GM21528 (cell line): ENCODE measurements at regions not wholly inside any gene's neighbourhood (a gene's known extent, or its start where the extent isn't known, plus 50 kb on each side); places are given as distances from the start of the nearest gene placed in this dataset.
"Not testable (repeated sequence)": the region's sequence is repeated elsewhere in the genome, so short reads cannot be mapped to it uniquely, and the experiment has no call there.

ENCODE experiments used
- ATAC-seq: cut with Tn5 transposase; IDR thresholded peaks from one replicate; pipeline ENCODE4 v1.9.1; 2021; ENCODE audit warnings: mild to moderate bottlenecking, moderate library complexity; ENCODE audit not compliant: unreplicated experiment, low FRiP score

DNA sequence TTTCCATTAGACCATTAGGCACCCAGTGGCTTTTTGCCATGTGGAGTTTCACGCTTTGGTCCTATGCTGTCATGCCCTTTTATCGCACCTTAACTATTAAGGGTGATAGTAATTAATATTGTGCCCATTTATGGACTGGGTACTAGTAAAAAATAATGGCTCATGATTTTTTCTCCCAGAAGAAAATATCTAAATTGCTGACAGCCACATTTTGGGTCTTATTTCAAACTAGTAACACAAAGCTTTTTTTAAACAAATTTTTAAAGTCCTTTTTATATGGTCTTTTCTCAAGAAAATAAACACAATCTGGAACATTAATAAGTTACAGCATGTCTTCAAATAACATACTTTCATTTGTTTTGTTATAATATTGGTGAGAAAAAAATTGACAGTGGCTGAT is 179.7 kb downstream of the ANKRD7 start:
- ATAC-seq: no peak

- ATAC-seq: no peak
Measured at GRCh38 chr7:118418433-118418832, 193.9 kb downstream of the ANKRD7 start.

DNA sequence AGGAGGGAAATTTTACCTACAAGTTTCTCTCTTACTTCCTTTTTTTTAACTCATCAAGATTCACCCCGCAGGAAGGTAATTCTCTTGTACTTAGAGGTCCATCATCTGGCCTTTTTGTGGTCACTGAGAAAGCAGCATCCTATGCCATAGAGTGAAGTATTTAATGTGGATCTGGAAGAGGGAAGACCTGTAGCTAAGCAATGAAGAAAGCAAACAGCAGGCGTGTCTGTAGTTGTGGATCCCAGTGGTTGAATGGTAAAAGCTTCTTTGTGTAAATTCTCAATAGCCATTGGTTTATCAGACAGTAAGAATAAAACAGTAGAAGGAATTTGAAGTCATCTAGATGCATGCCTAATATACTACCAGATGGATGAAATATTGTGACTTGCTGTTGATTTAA is 196.4 kb downstream of the ANKRD7 start:
- no peak for ATAC-seq

- no peak for ATAC-seq
Measured at GRCh38 chr7:118429141-118429540, 204.6 kb downstream of the ANKRD7 start.

GRCh38 chr7:118436663-118437062 is 212.2 kb downstream of the ANKRD7 start:
- no peak for ATAC-seq

DNA sequence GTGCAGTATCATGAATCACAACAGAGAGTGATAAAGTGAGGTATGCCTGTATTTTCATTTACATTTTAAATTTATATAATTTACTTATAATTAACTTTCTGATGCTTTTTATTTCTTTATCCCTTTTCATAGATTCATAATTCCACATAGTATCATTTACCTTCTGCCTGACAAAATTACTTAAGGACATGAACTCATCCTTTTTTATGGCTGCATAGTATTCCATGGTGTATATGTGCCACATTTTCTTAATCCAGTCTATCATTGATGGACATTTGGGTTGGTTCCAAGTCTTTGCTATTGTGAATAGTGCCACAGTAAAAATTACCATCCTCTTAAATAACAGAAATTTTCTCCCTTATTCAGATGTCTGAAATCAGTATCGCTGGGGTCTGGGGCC is 224.5 kb downstream of the ANKRD7 start:
- not testable (repeated sequence) for ATAC-seq

DNA sequence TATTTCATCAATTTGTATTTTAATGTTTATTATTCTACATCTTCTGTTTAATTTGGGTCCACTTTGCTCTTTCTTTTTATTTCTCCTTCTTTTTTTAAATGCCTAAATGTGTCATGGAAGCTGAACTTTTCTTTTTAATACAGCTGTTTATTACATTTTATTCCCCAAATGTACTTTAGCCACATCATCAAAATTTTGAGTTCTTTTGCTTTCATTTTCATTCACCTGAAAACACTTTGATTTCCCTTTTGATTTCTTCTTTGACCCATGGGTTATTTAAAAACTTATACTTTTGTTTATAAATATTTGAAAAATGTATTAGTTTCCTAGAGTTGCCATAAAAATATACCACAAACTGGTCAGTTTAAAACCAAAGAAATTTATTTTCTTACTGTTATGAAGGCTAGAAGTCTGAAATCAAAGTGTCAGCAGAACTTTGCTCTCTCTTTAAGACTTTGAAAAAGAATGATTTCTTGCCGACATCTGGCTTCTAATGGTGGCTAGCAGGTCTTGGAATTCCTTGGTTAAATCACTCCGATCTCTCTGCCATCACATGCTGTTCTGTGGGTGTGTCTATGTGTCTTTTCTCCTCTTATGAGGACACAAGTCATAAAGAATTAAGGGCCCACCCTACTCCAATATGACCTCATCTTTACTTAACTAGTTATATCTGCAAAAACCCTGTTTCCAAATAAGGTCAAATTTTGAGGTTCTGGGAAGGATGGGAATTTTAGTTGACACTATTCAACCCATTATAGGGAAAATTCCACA is 225.5 kb downstream of the ANKRD7 start:
- no peak for ATAC-seq

GRCh38 chr7:118452128-118452527 is 227.6 kb downstream of the ANKRD7 start:
- no peak for ATAC-seq

GRCh38 chr7:118467381-118467780 is 242.9 kb downstream of the ANKRD7 start:
- ATAC-seq: no peak

GRCh38 chr7:118472581-118472980 is 248.1 kb downstream of the ANKRD7 start:
- no peak for ATAC-seq

DNA sequence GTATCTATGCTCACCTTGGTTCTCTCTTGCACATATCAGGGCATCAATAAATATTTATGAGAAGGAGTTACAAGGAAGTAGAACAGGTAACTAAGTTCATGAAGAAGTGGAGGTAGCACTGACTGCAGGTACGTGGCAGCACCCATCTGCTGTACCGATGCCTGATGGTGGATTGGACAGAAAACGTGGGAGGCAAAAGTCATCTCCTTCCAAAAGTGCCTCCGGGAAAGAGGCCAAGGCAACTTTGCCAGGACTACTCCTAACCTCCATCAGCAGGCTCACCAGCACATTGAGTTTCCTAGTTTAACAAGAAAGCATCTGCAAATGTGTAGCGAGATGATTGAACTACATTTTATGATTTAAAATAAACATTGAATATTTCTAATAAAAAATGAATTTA is 248.8 kb downstream of the ANKRD7 start:
- no peak for ATAC-seq

- ATAC-seq: no peak
Measured at GRCh38 chr7:118476036-118476435, 251.5 kb downstream of the ANKRD7 start.

DNA sequence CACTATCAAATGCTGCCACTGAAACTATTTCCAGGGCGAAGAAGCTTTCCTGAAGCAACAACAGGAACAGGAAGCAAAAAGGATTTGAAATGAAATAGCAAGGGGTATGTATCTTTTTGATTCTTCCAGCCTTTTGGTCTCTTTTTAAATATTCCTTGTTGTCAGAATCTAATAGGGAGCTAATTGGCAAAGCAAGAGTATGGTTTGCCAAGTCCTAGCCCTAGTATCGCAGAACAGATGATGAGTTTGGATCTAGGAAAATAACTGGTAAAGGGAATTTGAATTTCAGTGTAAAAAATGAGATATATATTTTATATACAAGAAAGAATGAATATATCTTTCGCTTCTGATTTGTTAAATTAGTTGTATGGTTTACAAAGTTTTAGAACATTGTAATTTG is 252.5 kb downstream of the ANKRD7 start:
- ATAC-seq: no peak

- ATAC-seq: no peak
Measured at GRCh38 chr7:118478236-118478635, 253.7 kb downstream of the ANKRD7 start.

DNA sequence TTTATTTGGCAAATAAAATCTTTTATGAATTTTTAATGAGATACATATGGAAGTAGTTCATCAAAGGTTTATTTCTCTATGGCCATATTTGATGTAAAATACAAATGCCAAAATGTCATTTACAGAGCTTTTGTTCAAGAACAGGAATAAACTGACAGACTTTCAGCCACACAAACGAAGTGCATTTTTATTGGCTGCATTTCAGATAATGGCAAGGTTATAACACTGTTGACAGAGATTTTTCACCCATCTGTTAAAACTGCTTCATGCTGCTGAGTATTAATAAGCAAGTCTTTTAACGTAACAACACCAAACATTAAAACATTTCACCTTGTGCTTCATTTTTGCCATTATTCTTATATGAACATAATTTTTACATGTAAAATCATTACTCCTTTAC is 254.4 kb downstream of the ANKRD7 start:
- no peak for ATAC-seq

DNA sequence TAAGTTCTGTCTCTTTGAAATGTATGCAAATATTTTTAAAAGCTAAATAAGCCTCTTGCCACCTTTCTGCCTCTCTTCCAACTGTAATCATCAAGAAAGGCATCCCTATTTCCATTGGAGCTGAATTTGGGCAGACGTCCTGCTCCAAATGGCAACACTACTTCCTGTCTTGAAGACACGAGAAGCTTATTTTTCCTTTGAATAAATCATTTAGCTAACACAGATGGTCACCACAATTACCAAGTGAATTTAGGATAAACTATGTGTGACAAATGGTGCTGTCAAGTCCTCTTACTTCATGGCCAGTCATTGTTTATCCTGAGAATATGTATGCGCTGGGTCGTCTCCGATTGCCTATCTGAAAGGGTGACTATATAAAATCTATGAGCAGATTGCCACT is 268.0 kb downstream of the ANKRD7 start:
- no peak for ATAC-seq

DNA sequence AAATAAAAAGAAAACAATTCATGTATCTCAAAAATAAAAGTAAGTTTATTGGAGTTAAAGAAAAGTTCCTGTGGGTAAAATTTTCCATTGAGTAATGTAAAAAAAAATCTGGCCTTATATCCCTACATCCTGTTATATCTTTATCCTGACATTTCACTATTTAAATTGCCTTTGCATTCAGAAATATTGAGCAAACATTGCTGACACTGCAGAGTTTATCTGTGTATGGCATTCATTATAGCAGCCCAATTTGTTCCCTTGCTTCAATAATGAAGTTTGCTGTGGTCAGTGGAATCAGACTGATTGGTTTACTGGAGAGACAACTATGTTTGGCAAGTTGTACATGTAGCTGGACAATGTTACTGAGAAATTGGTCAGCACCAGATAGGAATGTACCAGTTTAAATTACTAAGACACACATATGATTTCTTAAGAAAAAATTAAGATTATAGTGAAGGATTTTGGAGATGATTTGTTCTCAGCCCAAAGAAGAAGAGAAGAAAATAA is 271.7 kb downstream of the ANKRD7 start:
- ATAC-seq: no peak

DNA sequence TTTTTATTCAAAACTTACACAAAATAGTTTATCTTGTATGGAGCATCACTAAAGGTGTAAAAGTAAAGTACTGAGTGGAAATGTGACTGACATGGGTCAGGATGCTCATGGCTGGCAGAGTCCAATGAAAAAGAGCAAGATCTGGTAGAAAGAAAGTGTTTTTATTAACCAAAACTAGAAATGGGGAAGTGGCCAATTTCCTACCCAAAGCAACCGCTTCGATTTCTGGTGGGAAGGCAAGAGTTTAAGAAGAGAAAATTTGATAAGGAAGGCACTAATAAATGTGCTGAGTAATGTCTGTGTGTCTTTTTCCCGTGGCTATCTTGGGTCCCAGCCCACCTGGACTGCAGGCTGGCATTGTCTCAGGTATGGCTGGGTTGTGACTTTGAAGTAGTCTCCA is 277.7 kb downstream of the ANKRD7 start:
- no peak for ATAC-seq

- no peak for ATAC-seq
Measured at GRCh38 chr7:118511146-118511545, 286.6 kb downstream of the ANKRD7 start.

DNA sequence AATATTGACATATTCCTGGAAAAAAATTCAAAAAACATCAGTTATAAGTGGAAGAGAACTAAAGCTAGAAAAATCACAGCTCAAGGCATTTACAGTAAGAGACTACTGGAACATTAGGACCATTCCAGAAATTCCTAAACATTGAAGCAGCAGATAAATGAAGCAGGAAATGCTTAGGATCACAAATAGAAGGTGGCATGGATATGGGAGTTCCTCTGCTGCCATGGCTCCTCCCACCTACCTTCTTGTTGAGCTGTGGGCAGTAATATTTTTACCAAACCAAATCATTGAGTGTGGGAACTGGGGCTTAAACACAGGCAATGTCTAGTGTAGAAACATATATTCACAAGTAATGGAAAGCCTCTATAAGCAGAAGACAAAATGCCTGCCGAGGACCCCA is 292.8 kb downstream of the ANKRD7 start:
- ATAC-seq: no peak

DNA sequence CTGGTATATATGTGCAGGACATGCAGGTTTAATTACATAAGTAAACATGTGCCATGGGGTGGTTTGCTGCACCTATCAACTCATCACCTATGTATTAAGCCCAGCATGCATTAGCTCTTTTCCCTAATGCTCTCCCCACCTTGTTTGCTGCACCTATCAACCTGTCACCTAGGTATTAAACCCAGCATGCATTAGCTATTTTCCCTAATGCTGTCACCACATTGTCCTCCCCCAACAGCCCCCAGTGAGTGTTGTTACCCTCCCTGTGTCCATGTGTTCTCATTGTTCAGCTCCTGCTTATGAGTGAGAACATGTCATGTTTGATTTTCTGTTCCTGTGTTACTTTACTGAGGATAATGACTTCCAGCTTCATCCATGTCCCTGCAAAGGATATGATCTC is 300.5 kb downstream of the ANKRD7 start:
- no peak for ATAC-seq

GRCh38 chr7:118531566-118531965 is 307.1 kb downstream of the ANKRD7 start:
- ATAC-seq: no peak

DNA sequence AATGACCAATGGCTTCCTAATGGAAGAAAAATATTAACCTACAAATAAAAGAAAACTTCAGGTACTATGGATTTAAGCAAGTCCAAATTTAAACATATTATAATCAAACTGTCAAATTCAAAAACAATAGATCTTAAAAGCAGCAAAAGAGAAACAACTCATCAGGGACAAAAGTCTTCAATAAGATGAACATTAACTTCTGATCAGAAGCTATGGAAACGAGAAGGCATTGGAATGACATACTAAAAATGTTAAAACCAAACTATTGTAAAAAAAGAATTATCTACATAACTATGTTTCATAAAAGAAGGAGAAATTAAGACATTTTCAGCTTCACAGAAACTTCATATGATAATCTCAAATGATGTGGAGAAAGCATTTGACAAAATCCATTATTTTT is 334.7 kb downstream of the ANKRD7 start:
- no peak for ATAC-seq
